ENCODE measurements at regions not wholly inside any gene's neighbourhood (a gene's known extent, or its start where the extent isn't known, plus 50 kb on each side); places are given as distances from the start of the nearest gene placed in this dataset.

DNA sequence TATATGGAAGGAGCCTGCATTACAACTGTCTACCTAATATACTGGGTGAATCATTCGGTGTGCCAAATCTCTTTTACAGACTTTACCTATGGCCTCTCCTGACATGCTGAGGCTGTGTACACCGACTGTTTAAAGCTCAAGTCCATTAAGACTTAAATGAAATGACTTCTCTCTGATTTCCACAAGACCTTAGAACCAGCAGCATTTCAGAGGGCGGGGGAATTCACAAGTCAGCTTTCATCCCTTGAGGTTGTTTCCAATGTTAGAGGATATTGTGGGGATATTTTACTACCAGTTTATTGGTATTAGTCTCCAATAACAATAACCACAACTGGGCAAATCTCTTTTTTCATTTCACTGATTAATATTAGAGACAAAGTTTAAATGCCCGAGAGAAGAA is 87.1 kb upstream of the IKZF1 start:
- no peak overlapping the region for H3K27ac Mint-ChIP-seq
- DNase-seq: no peak
- ChIA-PET POLR2A (interaction anchor here (0.6 to 1.3 kb wide), 3 partner anchors 10 to 107 kb away, joined by 3 read pairs; no protein-coding TSS in a partner anchor), CTCF (no interaction called here)
- Histone ChIP-seq H3K9me3 (ENCODE audit: control insufficient read depth in 1 of 2, insufficient read depth in 1 of 2, low read length in 2 of 2) (peaks cover 10 to 17% of the 10 kb centered on the region in 2 experiments), H3K4me1 (ENCODE audit: insufficient read depth, low read length) (peaks cover 55% of the 10 kb centered on the region), H3K27ac (ENCODE audit: low read depth in 1 of 2, low read length in 2 of 2) (no peak overlapping the region), H3K27me3 (ENCODE audit: control insufficient read depth in 1 of 2, insufficient read depth in 2 of 2, low read length in 2 of 2) (no peaks in the 10 kb centered on the region), H3K4me3 (ENCODE audit: low read length) (no peak overlapping the region), H3K36me3 (ENCODE audit: insufficient read depth, low read length) (no peaks in the 10 kb centered on the region)
- intact Hi-C loops (cut with DNase I, micrococcal nuclease): no loop called here
- peaks cover 58% of the 10 kb centered on the region for H3K4me1 Mint-ChIP-seq (ENCODE audit: low read depth)
- peaks cover 21% of the 10 kb centered on the region for H3K36me3 Mint-ChIP-seq (ENCODE audit: low read depth)
- no peak overlapping the region for H3K4me3 Mint-ChIP-seq
- H3K9me3 Mint-ChIP-seq: peaks cover 14% of the 10 kb centered on the region
- no peak for ATAC-seq (ENCODE audit: poor library complexity)
- TF ChIP-seq, protein P1, sequence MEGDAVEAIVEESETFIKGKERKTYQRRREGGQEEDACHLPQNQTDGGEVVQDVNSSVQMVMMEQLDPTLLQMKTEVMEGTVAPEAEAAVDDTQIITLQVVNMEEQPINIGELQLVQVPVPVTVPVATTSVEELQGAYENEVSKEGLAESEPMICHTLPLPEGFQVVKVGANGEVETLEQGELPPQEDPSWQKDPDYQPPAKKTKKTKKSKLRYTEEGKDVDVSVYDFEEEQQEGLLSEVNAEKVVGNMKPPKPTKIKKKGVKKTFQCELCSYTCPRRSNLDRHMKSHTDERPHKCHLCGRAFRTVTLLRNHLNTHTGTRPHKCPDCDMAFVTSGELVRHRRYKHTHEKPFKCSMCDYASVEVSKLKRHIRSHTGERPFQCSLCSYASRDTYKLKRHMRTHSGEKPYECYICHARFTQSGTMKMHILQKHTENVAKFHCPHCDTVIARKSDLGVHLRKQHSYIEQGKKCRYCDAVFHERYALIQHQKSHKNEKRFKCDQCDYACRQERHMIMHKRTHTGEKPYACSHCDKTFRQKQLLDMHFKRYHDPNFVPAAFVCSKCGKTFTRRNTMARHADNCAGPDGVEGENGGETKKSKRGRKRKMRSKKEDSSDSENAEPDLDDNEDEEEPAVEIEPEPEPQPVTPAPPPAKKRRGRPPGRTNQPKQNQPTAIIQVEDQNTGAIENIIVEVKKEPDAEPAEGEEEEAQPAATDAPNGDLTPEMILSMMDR (IDR thresholded peaks at IDR 0.05): no peak
- no peaks in the 10 kb centered on the region for H3K27me3 Mint-ChIP-seq

DNA sequence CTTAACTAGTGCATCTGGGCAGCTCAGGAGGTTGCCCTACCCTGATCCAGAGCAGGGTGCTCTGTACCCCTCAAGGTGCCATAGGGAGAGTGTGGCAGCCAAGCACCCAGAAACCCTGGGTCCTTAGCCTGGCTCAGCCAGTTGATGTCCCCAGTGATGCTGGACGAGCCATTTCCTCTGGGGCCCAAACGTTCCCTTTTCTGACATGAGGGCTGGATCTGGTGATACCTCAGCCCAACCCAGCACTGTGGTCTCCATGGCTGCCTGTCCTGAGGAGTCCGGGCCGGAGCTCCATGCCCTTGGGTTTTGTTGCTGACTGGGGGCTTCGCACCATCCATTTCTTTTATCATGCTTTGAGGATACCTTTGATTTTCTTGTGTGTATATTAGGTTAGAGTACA is 87.9 kb upstream of the IKZF1 start:
- Histone ChIP-seq H3K4me1 (ENCODE audit: insufficient read depth, low read length) (peaks cover 62% of the 10 kb centered on the region), H3K4me3 (ENCODE audit: low read length) (no peak overlapping the region), H3K27me3 (ENCODE audit: control insufficient read depth in 1 of 2, insufficient read depth in 2 of 2, low read length in 2 of 2) (no peaks in the 10 kb centered on the region), H3K9me3 (ENCODE audit: control insufficient read depth in 1 of 2, insufficient read depth in 1 of 2, low read length in 2 of 2) (peaks cover 10% of the 10 kb centered on the region in 2 experiments), H3K27ac (ENCODE audit: low read depth in 1 of 2, low read length in 2 of 2) (no peak overlapping the region), H3K36me3 (ENCODE audit: insufficient read depth, low read length) (no peaks in the 10 kb centered on the region)
- Mint-ChIP-seq H3K36me3 (ENCODE audit: low read depth) (peaks cover 16% of the 10 kb centered on the region), H3K9me3 (peaks cover 12% of the 10 kb centered on the region), H3K27me3 (no peaks in the 10 kb centered on the region), H3K27ac (no peak overlapping the region), H3K4me1 (ENCODE audit: low read depth) (peaks cover 66% of the 10 kb centered on the region), H3K4me3 (no peak overlapping the region)
- TF ChIP-seq, protein P1 (IDR thresholded peaks at IDR 0.05): no peak
- CTCF ChIA-PET: no interaction called here
- intact Hi-C loops (cut with DNase I, micrococcal nuclease): no loop called here
- ATAC-seq (ENCODE audit: poor library complexity) (no peak), DNase-seq (no peak)
- POLR2A ChIA-PET: interaction anchor here (0.6 to 2.3 kb wide), 3 partner anchors 10 to 57 kb away, joined by 3 to 8 read pairs (median 3); no protein-coding TSS in a partner anchor

DNA sequence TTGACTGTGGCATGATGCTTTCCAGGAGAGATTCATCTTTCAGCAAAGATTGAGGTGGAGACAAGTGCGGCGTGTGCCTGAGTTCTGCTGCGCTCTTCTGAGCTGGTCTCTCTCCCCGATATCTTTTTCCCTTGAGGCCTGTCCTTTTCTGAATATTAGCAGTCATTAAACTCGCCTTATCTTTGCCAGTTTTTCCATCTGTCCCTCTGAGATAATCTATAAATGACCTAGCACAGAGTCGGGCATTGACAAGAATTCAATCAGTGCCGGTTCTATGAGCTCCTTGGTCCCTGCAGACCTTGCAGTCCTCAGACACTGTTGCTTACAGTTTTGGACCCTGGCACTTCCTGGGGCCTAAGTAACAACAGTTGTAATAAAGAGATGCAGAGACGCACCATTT is 89.7 kb upstream of the IKZF1 start:
- no peaks in the 10 kb centered on the region for H3K27me3 Mint-ChIP-seq
- Histone ChIP-seq H3K27ac (ENCODE audit: low read depth in 1 of 2, low read length in 2 of 2) (no peak overlapping the region), H3K36me3 (ENCODE audit: insufficient read depth, low read length) (no peaks in the 10 kb centered on the region), H3K9me3 (ENCODE audit: control insufficient read depth in 1 of 2, insufficient read depth in 1 of 2, low read length in 2 of 2) (peaks cover 0 to 3% of the 10 kb centered on the region in 2 experiments), H3K4me1 (ENCODE audit: insufficient read depth, low read length) (peaks cover 81% of the 10 kb centered on the region), H3K27me3 (ENCODE audit: control insufficient read depth in 1 of 2, insufficient read depth in 2 of 2, low read length in 2 of 2) (no peaks in the 10 kb centered on the region), H3K4me3 (ENCODE audit: low read length) (no peak overlapping the region)
- peak overlapping the region; percentile 92 for H3K27ac Mint-ChIP-seq
- intact Hi-C loops (cut with DNase I, micrococcal nuclease): no loop called here
- ATAC-seq (ENCODE audit: poor library complexity): no peak
- no peak for DNase-seq
- POLR2A ChIA-PET: interaction anchor here (0.8 to 2.5 kb wide), 6 partner anchors 8 to 144 kb away, joined by 3 to 11 read pairs (median 3); no protein-coding TSS in a partner anchor
- CTCF ChIA-PET: interaction anchor here (1.3 kb wide), 1 partner anchor 11 kb away, joined by 3 read pairs; no protein-coding TSS in a partner anchor
- H3K36me3 Mint-ChIP-seq (ENCODE audit: low read depth): no peaks in the 10 kb centered on the region
- H3K4me3 Mint-ChIP-seq: no peak overlapping the region
- TF ChIP-seq, protein P1 (IDR thresholded peaks at IDR 0.05): no peak
- H3K9me3 Mint-ChIP-seq: no peaks in the 10 kb centered on the region
- peaks cover 84% of the 10 kb centered on the region for H3K4me1 Mint-ChIP-seq (ENCODE audit: low read depth)

All from CD4-positive, alpha-beta T cell (primary cell).